HEK293T (cell line): ENCODE measurements at regions not wholly inside any gene's neighbourhood (a gene's known extent, or its start where the extent isn't known, plus 50 kb on each side); places are given as distances from the start of the nearest gene placed in this dataset.

Experiments
- CTCF ChIA-PET: fragments of 350-600 bp; formaldehyde crosslinking; extraction: SDS; loops from one replicate; lab custom pipeline; 2021; ENCODE audit warnings: antibody characterized with exemption, inconsistent platforms; lab: Yijun Ruan, JAX
- POLR2A ChIA-PET: fragments of 350-600 bp; formaldehyde crosslinking; extraction: SDS; loops from one replicate; lab custom pipeline; 2020; ENCODE audit warnings: antibody characterized with exemption, inconsistent platforms; lab: Yijun Ruan, JAX
- DNase-seq: peaks from one replicate; pipeline ENCODE4 v3.0.0; 2012; ENCODE audit warnings: mixed read lengths; ENCODE audit errors: extremely low spot score
- ARNT ChIP-seq: fragments of 450-650 bp; IDR thresholded peaks from 2 replicates; pipeline ENCODE4 v1.6.1; 2017; ENCODE audit warnings: mild to moderate bottlenecking
- BHLHE40 ChIP-seq: fragments of 450-650 bp; IDR thresholded peaks from 2 replicates; pipeline ENCODE4 v1.6.1; 2016; ENCODE audit warnings: mild to moderate bottlenecking, moderate library complexity, borderline replicate concordance
- CTBP1 ChIP-seq: fragments of 450-650 bp; IDR thresholded peaks from 2 replicates; pipeline ENCODE4 v1.6.1; 2016; ENCODE audit warnings: borderline replicate concordance
- ELF4 ChIP-seq: fragments of 450-650 bp; IDR thresholded peaks from 2 replicates; pipeline ENCODE4 v1.6.1; 2017; ENCODE audit warnings: antibody characterized with exemption
- FOXA1 ChIP-seq: fragments of 450-650 bp; IDR thresholded peaks from 2 replicates; pipeline ENCODE4 v1.6.1; 2016; ENCODE audit warnings: mild to moderate bottlenecking
- FOXK2 ChIP-seq: fragments of 450-650 bp; IDR thresholded peaks from 2 replicates; pipeline ENCODE4 v1.6.1; 2016; ENCODE audit warnings: mild to moderate bottlenecking
- FOXM1 ChIP-seq: fragments of 450-650 bp; IDR thresholded peaks from 2 replicates; pipeline ENCODE4 v1.6.1; 2017; ENCODE audit warnings: mild to moderate bottlenecking, borderline replicate concordance
- HDGF ChIP-seq: fragments of 450-650 bp; IDR thresholded peaks from 2 replicates; pipeline ENCODE4 v1.6.1; 2017; ENCODE audit warnings: antibody characterized with exemption, borderline replicate concordance
- L3MBTL2 ChIP-seq: fragments of 450-650 bp; conservative IDR thresholded peaks from 2 replicates; pipeline ENCODE4 v1.6.1; 2016; ENCODE audit warnings: mild to moderate bottlenecking
- LEF1 ChIP-seq: fragments of 450-650 bp; IDR thresholded peaks from 2 replicates; pipeline ENCODE4 v1.6.1; 2017; ENCODE audit warnings: mild to moderate bottlenecking, borderline replicate concordance
- NFRKB ChIP-seq: fragments of 450-650 bp; IDR thresholded peaks from 2 replicates; pipeline ENCODE4 v1.6.1; 2016; ENCODE audit warnings: mild to moderate bottlenecking, moderate library complexity
- SP1 ChIP-seq: fragments of 450-650 bp; IDR thresholded peaks from 2 replicates; pipeline ENCODE4 v1.6.1; 2017
- SUZ12 ChIP-seq: fragments of 450-650 bp; IDR thresholded peaks from 2 replicates; pipeline ENCODE4 v1.6.1; 2016; ENCODE audit warnings: mild to moderate bottlenecking
- TARDBP ChIP-seq: fragments of 450-650 bp; IDR thresholded peaks from 2 replicates; pipeline ENCODE4 v1.6.1; 2016
- ZNF384 ChIP-seq: fragments of 450-650 bp; IDR thresholded peaks from 2 replicates; pipeline ENCODE4 v1.6.1; 2016
- TF ChIP-seq, protein P1 (sequence below): fragments of 450-650 bp; IDR thresholded peaks from 2 replicates; pipeline ENCODE4 v1.6.1; 2016

DNA sequence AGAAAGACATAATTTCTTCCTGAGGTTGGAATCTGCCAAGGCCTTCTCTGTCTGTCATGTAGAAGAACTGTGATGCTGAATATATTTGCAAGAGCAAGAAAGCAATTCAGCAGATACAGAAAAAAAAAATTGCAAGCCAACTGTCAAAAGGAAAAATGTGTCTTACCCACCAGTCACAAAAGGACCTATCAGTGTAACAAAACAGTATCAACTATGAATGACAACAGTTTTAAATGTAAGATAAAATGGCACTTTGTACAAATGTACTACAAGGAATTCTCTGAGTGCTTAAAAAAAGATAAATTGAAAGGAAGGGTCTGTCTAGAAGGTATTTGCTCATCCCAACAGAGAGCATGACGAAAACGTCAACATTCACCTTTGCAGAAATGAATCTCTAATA is 185.3 kb upstream of the TFAP2D start:
- TF ChIP-seq ZNF384 (no peak), FOXA1 (no peak), BHLHE40 (no peak)
- ChIA-PET POLR2A (no interaction called here), CTCF (no interaction called here)

DNA sequence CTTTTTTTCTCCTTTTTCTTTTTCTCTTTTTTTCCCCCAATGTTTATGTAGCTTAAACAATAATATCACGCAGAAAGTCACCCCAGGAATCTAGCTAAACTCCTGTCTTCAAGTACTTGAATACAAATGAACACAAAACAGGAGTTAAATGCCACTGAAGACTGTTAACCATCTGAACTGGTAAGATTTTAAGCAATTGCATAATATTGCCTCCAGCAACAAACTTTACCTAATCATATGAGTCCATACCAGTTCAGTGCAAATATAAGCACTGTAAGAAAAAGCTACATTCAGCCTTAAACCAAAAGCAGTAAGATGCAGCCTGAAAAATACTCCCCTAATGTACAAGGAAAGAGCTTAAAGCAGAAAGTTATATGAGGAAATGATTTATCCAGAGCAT is 173.9 kb upstream of the TFAP2D start:
- POLR2A ChIA-PET, result no interaction called here
- DNase-seq, result no peak
- CTCF ChIA-PET, result interaction anchor here (0.6 kb wide), 1 partner anchor 73 kb away, joined by 6 read pairs; no protein-coding TSS in a partner anchor
- TF ChIP-seq BHLHE40 (no peak), FOXM1 (no peak), HDGF (no peak), LEF1 (no peak), SP1 (no peak), FOXK2 (no peak), TARDBP (no peak), ARNT (no peak), CTBP1 (no peak), L3MBTL2 (no peak)

More for the DNA sequence above, 185.3 kb upstream of the TFAP2D start:
- no peak for DNase-seq

DNA sequence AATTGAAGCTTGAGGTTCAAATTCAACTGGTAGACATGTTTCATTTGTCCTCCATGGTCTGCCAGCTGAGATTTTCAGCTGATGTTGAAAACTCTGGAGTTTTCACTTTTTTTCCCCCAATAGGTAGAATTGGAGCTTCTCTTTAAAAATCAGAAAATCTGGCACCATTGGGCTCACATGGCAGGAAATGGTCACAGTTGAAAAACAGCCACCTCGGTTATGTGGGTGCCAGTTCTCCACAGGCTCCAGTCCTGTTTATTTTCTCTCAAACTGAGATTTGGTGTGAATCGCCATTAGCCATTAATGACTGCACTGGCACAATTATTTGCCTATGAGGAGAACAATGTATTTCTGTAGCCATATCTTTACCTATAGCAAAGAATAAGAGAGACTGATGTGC is 171.4 kb upstream of the TFAP2D start:
- TF ChIP-seq, protein P1, sequence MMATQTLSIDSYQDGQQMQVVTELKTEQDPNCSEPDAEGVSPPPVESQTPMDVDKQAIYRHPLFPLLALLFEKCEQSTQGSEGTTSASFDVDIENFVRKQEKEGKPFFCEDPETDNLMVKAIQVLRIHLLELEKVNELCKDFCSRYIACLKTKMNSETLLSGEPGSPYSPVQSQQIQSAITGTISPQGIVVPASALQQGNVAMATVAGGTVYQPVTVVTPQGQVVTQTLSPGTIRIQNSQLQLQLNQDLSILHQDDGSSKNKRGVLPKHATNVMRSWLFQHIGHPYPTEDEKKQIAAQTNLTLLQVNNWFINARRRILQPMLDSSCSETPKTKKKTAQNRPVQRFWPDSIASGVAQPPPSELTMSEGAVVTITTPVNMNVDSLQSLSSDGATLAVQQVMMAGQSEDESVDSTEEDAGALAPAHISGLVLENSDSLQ, result no peak
- TF ChIP-seq SP1 (no peak), FOXK2 (no peak), ELF4 (no peak)
- CTCF ChIA-PET, result no interaction called here
- DNase-seq, result no peak
- POLR2A ChIA-PET, result no interaction called here

DNA sequence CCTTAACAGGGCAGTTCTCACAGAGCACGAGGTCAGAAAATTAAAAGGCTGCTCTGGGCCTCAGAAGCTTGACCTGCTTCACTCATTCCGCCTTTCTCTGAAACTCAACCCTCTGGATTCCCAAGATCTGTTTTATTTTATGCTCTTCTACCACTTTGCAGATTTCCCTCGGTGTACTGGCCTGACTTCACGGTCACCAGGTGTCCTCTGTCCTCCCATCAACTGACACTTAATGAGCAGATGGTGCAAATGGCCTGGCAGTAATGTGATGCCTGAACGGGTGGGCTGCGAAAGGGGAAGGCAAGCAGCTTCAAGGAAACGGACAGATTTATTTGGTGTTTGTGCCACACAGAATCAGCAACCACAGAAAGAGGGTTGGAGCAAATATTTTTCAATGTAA is 169.7 kb upstream of the TFAP2D start:
- ChIA-PET POLR2A (no interaction called here), CTCF (no interaction called here)
- DNase-seq, result no peak
- TF ChIP-seq ARNT (no peak), BHLHE40 (no peak), CTBP1 (no peak), FOXM1 (no peak)
- TF ChIP-seq, protein P1, result no peak

DNA sequence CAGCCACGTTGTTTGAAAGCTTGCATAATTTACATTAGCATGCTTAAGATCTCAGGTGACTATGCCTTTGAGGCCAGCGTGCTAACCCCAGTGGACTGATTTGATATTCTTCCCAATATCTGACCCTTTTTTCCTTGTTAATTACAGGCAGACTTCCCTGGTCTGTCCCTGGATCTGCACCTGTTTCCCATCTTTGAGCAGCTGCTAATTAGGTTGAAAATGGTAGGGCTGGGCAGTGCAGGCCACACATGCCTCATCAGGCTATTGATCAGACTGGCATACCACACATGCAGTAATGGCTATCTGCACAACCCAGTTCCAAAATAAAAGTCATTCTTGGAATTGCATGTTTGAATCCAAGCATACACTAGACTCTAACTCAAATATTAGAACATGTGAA is 164.3 kb upstream of the TFAP2D start:
- CTCF ChIA-PET, result no interaction called here
- POLR2A ChIA-PET, result no interaction called here
- DNase-seq, result no peak
- no peak for TF ChIP-seq NFRKB
- TF ChIP-seq HDGF, result no peak
- TF ChIP-seq SUZ12, result no peak
- no peak for TF ChIP-seq FOXK2
- TF ChIP-seq BHLHE40, result no peak
- no peak for TF ChIP-seq ZNF384
- no peak for TF ChIP-seq FOXA1

DNA sequence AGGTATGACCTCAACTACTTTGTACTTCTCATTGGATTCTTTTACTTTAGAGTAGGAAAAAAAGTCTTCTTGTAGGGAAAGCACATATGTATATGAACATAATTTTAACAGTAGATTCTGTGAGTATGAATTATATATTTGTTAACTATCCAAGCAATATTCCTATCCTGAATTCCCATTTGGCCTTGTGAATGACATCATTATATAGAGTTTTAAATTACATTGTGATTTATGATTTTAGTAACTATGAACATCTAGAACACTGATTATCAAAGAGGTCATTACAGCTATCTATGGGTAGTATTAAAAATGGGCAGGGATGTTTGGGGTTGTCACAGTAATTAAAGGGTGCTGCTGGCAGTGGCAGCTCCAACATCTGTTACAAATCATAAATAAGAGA is 163.9 kb upstream of the TFAP2D start:
- POLR2A ChIA-PET, result no interaction called here
- DNase-seq, result no peak
- TF ChIP-seq ZNF384, result no peak
- TF ChIP-seq FOXM1, result no peak
- TF ChIP-seq L3MBTL2, result no peak
- no peak for TF ChIP-seq ELF4
- no peak for TF ChIP-seq SP1
- no peak for TF ChIP-seq FOXK2
- no peak for TF ChIP-seq TARDBP
- TF ChIP-seq SUZ12, result no peak
- TF ChIP-seq BHLHE40, result no peak
- no peak for TF ChIP-seq FOXA1
- no peak for TF ChIP-seq ARNT
- no peak for TF ChIP-seq CTBP1
- no peak for TF ChIP-seq HDGF
- TF ChIP-seq NFRKB, result no peak
- TF ChIP-seq, protein P1, result no peak
- no peak for TF ChIP-seq LEF1
- CTCF ChIA-PET, result no interaction called here

DNA sequence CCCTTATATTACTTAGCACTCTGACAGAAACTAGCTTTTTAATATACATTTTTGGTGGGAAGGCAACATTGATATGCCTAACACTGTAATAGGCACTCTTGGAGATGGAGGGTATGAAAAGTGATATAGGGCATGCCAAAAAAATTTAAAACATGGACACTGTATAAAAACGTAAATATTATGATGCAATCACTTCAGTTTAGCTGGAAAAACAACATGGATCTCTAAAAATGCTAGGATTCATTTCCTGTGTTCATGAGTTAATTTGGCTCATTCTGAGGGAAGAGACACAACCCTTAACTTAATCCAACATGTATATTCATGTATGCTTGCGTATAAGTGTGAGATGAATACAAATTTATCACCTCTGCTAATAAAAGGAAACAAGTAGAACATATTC is 157.3 kb upstream of the TFAP2D start:
- DNase-seq, result no peak
- ChIA-PET POLR2A (no interaction called here), CTCF (no interaction called here)
- TF ChIP-seq CTBP1 (no peak), SUZ12 (no peak), ARNT (no peak), L3MBTL2 (no peak), FOXM1 (no peak), NFRKB (no peak), ELF4 (no peak), ZNF384 (no peak), SP1 (no peak), BHLHE40 (no peak), FOXA1 (no peak), HDGF (no peak), LEF1 (no peak), TARDBP (no peak)
